GM12878 (cell line): ENCODE measurements at regions not wholly inside any gene's neighbourhood (a gene's known extent, or its start where the extent isn't known, plus 50 kb on each side); places are given as distances from the start of the nearest gene placed in this dataset.

Experiments used
- CTCF ChIP-seq, 3 experiments: IDR thresholded peaks in 2 of 3; conservative IDR thresholded peaks in 1 of 3; 2 replicates each; pipeline ENCODE4 v1.5.1; 2011; ENCODE audit warnings: low read depth in 3 of 3, low read length in 3 of 3, mild to moderate bottlenecking in 3 of 3, control low read depth in 2 of 3, moderate library complexity in 2 of 3, inconsistent platforms in 1 of 3, mixed read lengths in 1 of 3; ENCODE audit not compliant: control insufficient read depth in 2 of 3, insufficient read depth in 1 of 3; ENCODE audit errors: extremely low read depth in 1 of 3
- EGR1 ChIP-seq, 2 experiments: IDR thresholded peaks; 1 replicate in 1 of 2; 2 replicates in 1 of 2; pipeline ENCODE4 v1.6.1; 2011 to 2012; ENCODE audit warnings: low read depth in 2 of 2, low read length in 2 of 2, borderline replicate concordance in 1 of 2, mild to moderate bottlenecking in 1 of 2, moderate library complexity in 1 of 2
- EP300 ChIP-seq, 2 experiments: fragments of 150-350 bp in 1 of 2; IDR thresholded peaks; 2 replicates each; pipeline ENCODE4 v1.6.1; 2011 to 2012; ENCODE audit warnings: low read depth in 2 of 2, low read length in 2 of 2, borderline replicate concordance in 1 of 2, improper control_type of control experiment in 1 of 2, inconsistent platforms in 1 of 2; ENCODE audit not compliant: control insufficient read depth in 1 of 2
- FOXM1 ChIP-seq: IDR thresholded peaks from 2 replicates; pipeline ENCODE4 v1.6.1; 2012; ENCODE audit warnings: low read depth, mild to moderate bottlenecking, inconsistent platforms, low read length, moderate library complexity
- HCFC1 ChIP-seq: fragments of 150-350 bp; IDR thresholded peaks from 2 replicates; pipeline ENCODE4 v1.6.1; 2014; ENCODE audit warnings: low read length
- JUNB ChIP-seq: IDR thresholded peaks from 2 replicates; pipeline ENCODE4 v1.6.1; 2016; ENCODE audit warnings: antibody characterized with exemption, mild to moderate bottlenecking
- JUND ChIP-seq: IDR thresholded peaks from 2 replicates; pipeline ENCODE4 v1.6.1; 2012; ENCODE audit warnings: low read depth, mild to moderate bottlenecking, low read length, improper control_type of control experiment, moderate library complexity
- LARP7 ChIP-seq: fragments of 450-650 bp; IDR thresholded peaks from 2 replicates; pipeline ENCODE4 v1.6.1; 2017; ENCODE audit warnings: mild to moderate bottlenecking
- POLR2A ChIP-seq: IDR thresholded peaks from 2 replicates; pipeline ENCODE4 v1.6.1; 2011; ENCODE audit warnings: low read depth, mild to moderate bottlenecking, low read length
- SP1 ChIP-seq: IDR thresholded peaks from one replicate; pipeline ENCODE4 v1.6.1; 2011; ENCODE audit warnings: low read depth, low read length
- YY1 ChIP-seq: IDR thresholded peaks from 2 replicates; pipeline ENCODE4 v1.6.1; 2011; ENCODE audit warnings: low read depth, mild to moderate bottlenecking, low read length
- ZNF274 ChIP-seq: IDR thresholded peaks from one replicate; pipeline ENCODE4 v1.8.0; 2011; ENCODE audit not compliant: insufficient read length, insufficient read depth

DNA sequence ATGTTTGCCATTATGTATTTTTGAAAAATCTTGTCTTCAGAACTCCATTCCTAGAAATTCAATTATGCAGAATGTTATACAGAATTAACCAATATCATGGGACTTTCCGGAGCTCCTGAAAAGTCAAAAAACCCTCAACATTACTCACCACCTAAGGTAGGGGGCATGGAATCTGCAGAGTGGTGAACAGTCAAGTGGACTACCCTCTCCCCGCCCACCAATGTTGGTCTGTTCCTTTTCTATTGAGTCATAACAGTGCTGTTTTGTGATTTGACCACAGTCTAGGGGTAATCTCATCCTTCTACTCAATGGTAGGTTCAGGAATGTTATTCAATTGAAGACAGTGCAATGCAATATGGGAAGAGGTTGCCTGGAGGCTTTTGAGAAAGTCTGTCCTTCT, 130.5 kb upstream of the HABP2 start:
- no peak for TF ChIP-seq EP300 (IDR thresholded peaks at IDR 0.05; ENCODE audit: borderline replicate concordance in 1 of 2, control insufficient read depth in 1 of 2, low read depth in 2 of 2, low read length in 2 of 2)
- TF ChIP-seq ZNF274, result no peak
- no peak for TF ChIP-seq POLR2A
- no peak for TF ChIP-seq HCFC1
- TF ChIP-seq JUND, result no peak
- no peak for TF ChIP-seq YY1
- TF ChIP-seq EGR1 (IDR thresholded peaks at IDR 0.05; ENCODE audit: borderline replicate concordance in 1 of 2, low read depth in 2 of 2, low read length in 2 of 2), result no peak
- TF ChIP-seq LARP7, result no peak
- no peak for TF ChIP-seq CTCF (IDR thresholded peaks at IDR 0.05 in 2 of 3, conservative IDR thresholded peaks at IDR 0.05 in 1 of 3; ENCODE audit: control insufficient read depth in 2 of 3, extremely low read depth in 1 of 3, insufficient read depth in 1 of 3, low read depth in 3 of 3, low read length in 3 of 3)
- no peak for TF ChIP-seq FOXM1
- no peak for TF ChIP-seq JUNB
- no peak for TF ChIP-seq SP1
